HS-5 (cell line): ENCODE measurements at regions not wholly inside any gene's neighbourhood (a gene's known extent, or its start where the extent isn't known, plus 50 kb on each side); places are given as distances from the start of the nearest gene placed in this dataset.

ENCODE experiments used
- DNase-seq: peaks from one replicate; pipeline ENCODE4 v3.0.0-alpha.2; 2012; ENCODE audit warnings: low read depth

GRCh38 chr5:89458332-89458656, 575.3 kb upstream of the MEF2C start:
- DNase-seq = no peak

GRCh38 chr5:89457411-89458331, 574.7 kb upstream of the MEF2C start:
- no peak for DNase-seq

DNA sequence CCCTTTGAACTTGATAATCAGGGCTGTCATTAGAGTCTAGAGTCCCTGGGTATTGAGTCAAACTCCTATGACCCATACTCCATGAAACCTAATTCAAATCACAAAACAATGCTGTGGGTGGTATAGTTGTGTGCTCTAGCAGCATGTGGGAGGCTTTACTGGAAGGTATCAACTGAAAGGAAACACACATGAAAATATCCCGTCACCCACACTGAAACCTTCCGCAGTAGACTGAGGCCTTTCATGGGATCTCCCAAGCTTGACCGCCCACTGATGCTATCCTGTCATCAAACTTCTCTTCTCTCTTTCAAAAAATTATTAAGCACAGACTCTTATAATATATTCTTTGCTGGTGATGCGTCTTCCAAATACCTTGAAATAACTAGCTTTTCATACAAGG, 569.1 kb upstream of the MEF2C start:
- DNase-seq = no peak

- DNase-seq = no peak
Observed at GRCh38 chr5:89451263-89451662, 568.3 kb upstream of the MEF2C start.

- no peak for DNase-seq
Observed at GRCh38 chr5:89450149-89450538, 567.2 kb upstream of the MEF2C start.

DNA sequence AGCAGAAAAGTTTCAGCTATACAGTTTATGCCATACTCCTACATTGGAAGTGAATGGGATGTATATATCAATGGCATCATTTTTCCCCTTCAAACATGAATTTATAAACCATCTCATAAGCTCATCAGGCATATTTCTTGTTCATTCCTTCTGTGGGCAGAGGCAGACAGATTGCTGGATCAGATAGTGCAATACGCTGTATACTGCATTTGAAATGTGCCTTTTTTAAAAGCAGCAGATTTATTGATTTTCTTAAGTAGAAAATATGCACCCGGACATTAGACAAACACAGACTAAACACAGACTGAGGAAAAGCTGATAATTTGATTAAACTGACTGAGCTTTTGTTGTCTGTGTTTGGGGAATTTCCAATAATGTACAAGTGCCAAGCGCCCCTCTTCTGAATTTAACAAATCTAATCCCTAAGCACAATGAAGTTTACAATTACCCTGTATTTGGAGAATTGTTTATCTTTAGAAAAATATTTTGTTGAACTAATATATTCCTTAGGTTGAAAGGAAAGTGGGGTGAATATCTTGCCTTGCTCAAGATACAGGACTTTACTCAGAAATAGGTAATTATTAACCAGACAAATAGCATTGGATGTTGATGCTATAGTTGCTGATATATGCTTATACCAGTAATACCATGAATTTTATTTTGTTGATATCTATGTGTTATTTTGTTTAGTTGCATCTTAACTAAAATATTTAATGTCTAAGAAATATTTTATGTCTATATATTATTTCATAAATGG, 566.6 kb upstream of the MEF2C start:
- no peak for DNase-seq

GRCh38 chr5:89447027-89447426, 564.0 kb upstream of the MEF2C start:
- no peak for DNase-seq

GRCh38 chr5:89445106-89445745, 562.2 kb upstream of the MEF2C start:
- DNase-seq = no peak

- no peak for DNase-seq
Observed at GRCh38 chr5:89444088-89444487, 561.1 kb upstream of the MEF2C start.

DNA sequence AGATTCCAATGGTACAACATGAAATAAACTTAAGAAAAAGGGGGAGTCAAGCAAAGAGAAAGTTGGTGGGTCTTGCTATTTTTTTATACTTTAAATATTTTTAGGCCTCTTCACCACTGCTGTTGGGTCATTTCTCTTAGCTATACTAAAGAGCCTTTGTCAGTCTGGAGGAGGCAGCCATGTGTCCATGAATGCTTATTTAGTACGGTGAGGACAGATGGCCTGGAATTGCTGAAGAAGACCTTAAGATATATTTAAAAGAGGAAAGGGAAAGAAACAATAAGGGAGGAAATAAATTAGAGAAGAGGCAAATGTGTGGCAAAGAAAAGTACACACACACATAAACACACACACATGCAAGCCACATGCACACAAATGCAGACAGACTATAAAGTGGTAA, 560.5 kb upstream of the MEF2C start:
- no peak for DNase-seq

DNA sequence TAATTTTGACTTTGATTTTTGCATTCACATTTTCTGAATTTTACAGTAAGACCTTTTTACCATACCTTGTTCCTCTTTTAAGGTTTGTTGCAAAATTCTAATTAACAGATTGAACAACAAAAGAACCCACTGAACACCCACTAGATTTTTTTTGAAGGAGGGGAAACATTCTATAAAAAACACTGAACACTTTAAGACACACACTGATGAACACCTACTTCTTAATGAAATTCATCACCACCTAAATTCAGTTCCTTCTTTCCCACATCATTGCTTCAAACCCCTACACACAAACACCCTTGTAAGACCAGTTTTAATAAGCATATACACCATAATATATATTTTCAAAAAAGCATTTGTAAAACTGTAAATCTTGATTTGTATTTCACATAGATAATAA, 559.0 kb upstream of the MEF2C start:
- no peak for DNase-seq

DNA sequence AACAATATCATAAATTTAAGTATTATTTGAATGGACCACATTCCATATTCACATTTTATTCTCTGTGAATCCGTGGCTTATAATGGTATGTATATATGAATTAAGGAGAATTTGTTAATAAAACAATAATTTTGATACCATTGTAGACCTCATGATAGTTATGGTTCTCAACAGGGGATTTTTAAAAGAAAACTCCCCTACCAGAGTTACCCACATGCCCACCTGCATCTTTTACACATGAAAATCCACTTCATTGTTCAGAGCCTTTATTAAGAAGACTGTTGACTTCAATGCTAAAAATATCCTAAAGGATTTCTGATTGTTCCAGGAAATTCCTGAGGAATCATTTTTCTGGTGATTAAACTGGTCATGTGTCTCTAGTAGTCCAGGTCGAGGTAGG, 557.7 kb upstream of the MEF2C start:
- DNase-seq = no peak

- DNase-seq = peak; percentile 22
Observed at GRCh38 chr5:89437450-89438435, 554.8 kb upstream of the MEF2C start.

DNA sequence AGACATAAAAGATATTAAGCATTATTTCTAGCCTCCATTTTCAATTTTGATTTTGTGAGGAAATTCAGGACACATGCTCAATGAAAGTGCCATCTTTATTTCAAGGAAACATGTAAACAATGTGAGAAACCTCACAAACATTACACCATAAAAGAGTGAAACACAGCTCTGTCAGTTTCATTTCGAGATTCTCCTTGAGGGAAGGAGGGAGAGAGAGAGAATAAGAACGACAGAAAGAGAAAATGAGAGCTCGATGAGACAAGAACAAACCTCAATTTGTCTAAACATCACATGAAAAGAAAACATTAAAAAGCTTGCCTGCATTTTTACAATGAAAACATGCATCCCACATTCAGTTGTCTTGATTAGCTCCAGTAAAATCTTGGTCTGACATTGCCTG, 553.5 kb upstream of the MEF2C start:
- no peak for DNase-seq

DNA sequence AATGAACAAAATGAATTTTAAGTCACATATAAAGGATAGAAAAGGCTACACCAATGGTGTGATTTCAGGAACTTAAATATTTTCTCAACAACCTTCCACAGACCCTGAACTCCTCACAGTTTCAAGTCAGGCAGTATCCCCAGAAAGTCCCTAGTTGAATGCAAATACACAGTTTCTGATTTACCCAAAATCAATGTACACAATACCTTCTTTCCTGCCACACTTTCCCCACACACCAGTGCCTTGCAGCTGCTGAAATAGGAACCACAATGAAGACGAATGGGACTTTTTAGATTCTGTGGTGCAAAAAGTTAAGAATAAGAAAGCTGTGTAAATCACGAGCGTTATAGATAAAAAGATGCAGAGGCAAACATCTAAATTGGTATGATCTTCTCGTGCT, 552.4 kb upstream of the MEF2C start:
- no peak for DNase-seq

- no peak for DNase-seq
Observed at GRCh38 chr5:89428624-89429023, 545.6 kb upstream of the MEF2C start.

DNA sequence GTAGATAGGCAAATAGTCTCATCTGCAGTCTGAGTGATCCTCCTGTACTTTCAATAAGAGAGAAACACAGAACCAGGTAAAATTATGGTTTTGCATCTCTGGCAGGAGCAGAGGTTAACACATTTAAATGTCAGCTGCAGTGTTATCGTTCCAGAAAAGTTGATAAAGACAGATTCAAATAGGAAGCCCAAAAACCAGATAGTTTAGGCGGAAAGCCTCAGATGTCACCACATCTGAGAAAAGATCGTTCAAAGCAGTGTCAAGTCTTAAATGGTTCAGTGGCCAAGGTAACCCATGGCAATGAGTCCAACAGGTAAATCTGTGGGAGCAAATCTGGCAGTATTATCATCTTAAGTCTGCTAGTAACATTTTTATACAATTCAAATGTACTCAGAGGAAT, 542.1 kb upstream of the MEF2C start:
- DNase-seq = no peak

- DNase-seq = no peak
Observed at GRCh38 chr5:89421035-89421434, 538.1 kb upstream of the MEF2C start.

DNA sequence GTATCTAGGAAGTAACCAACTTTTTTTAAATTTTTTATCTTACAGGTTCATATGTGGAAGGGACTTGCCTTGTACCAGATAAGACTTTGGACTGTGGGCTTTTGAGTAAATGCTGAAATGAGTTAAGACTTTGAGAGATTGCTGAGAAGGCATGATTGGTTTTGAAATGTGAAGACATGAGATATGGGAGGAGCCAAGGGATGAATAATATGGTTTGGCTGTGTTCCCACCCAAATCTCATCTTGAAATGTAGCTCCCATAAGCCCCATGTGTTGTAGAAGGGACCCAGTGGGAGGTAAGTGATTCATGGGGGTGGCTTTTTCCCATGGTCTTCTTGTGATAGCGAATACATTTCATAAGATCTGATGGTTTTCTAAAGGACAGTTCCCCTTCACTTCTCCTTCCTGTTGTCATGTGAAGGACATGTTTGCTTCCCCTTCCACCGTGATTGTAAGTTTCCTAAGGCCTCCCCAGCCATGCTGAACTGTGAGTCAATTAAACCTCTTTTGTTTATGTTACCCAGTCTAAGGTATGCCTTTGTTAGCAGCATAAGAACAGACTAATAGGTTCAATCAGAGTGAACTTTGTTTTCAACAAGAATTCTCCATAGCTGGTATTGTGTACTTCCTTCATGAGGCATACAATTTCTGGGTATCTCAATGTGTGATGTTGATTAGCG, 535.6 kb upstream of the MEF2C start:
- DNase-seq = no peak

GRCh38 chr5:89417990-89418389, 535.0 kb upstream of the MEF2C start:
- DNase-seq = no peak

DNA sequence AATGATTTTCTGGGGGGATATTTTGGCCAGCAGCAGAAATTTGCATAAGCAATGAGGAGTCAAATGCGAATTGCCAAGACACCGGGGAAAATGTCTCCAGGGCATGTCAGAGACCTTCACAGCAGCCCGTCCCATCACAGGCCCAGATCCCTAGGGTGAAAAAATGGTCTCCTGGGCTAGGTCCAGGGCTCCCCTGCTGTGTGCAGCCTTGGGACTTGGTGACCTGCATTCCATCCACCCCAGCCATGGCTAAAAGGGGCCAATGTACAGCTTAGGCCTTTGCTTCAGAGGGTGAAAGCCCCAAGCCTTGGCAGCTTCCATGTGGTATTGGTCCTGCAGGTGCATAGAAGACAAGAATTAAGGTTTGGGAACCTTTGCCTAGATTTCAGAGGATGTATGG, 534.5 kb upstream of the MEF2C start:
- no peak for DNase-seq
